ENCODE measurements at regions not wholly inside any gene's neighbourhood (a gene's known extent, or its start where the extent isn't known, plus 50 kb on each side); places are given as distances from the start of the nearest gene placed in this dataset.
"Not testable (repeated sequence)": the region's sequence is repeated elsewhere in the genome, so short reads cannot be mapped to it uniquely, and the experiment has no call there.

DNA sequence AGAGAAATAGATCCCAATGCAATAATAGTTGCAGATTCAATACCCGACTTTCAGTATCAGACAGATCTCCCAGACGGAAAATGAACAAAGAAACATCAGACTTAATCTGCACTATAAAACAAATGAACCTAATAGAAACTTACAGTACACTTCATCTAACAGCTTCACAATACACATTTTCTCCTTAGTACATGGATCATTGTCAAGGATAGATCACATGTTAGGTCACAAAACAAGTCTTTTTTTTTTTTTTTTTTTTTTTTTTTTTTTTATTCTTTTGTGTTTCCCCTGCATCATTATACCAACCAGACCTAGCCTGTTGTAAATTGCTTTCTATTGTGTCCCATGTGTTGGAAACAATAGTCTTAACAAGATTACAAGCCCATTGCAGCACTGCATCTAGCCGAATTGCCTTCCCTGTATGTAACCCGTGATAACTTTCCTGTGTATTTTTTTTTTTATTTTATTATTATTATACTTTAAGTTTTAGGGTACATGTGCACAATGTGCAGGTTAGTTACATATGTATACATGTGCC is 134.0 kb upstream of the MAD2L1 start:
- not testable (repeated sequence) for TF ChIP-seq CTCF (optimal IDR thresholded peaks at IDR 0.05 in 1 of 3, IDR thresholded peaks at IDR 0.05 in 1 of 3, conservative IDR thresholded peaks at IDR 0.05 in 1 of 3; ENCODE audit: extremely low read depth in 1 of 3, insufficient read depth in 2 of 3, low read length in 3 of 3); EZH2 (IDR thresholded peaks at IDR 0.05; ENCODE audit: low read length)
